Glutamatergic neuron (in vitro differentiated cells): ENCODE measurements at regions not wholly inside any gene's neighbourhood (a gene's known extent, or its start where the extent isn't known, plus 50 kb on each side); places are given as distances from the start of the nearest gene placed in this dataset.
A peak's percentile ranks its signal among the peaks of the same experiment; 100 is the strongest.
"Not testable (repeated sequence)": the region's sequence is repeated elsewhere in the genome, so short reads cannot be mapped to it uniquely, and the experiment has no call there.

Experiments used
- DNase-seq: peaks from one replicate; pipeline ENCODE4 v3.0.0; 2022
- H3K27ac Mint-ChIP-seq: one replicate; pipeline ENCODE4 v1.8.0; 2020; ENCODE audit warnings: mild to moderate bottlenecking, mixed read lengths, inconsistent platforms; ENCODE audit not compliant: unreplicated experiment
- H3K27me3 Mint-ChIP-seq: one replicate; pipeline ENCODE4 v1.8.0; 2020; ENCODE audit warnings: mild to moderate bottlenecking, moderate library complexity, mixed read lengths, inconsistent platforms; ENCODE audit not compliant: unreplicated experiment
- H3K36me3 Mint-ChIP-seq: one replicate; pipeline ENCODE4 v1.8.0; 2020; ENCODE audit warnings: mild to moderate bottlenecking, mixed read lengths, inconsistent platforms; ENCODE audit not compliant: unreplicated experiment
- H3K4me1 Mint-ChIP-seq: one replicate; pipeline ENCODE4 v1.8.0; 2020; ENCODE audit warnings: mild to moderate bottlenecking, low read depth, mixed read lengths, inconsistent platforms; ENCODE audit not compliant: unreplicated experiment
- H3K4me3 Mint-ChIP-seq: one replicate; pipeline ENCODE4 v1.8.0; 2020; ENCODE audit warnings: mild to moderate bottlenecking, mixed read lengths, inconsistent platforms; ENCODE audit not compliant: unreplicated experiment
- H3K9me3 Mint-ChIP-seq: one replicate; pipeline ENCODE4 v1.8.0; 2020; ENCODE audit warnings: mild to moderate bottlenecking, moderate library complexity, mixed read lengths, inconsistent platforms; ENCODE audit not compliant: unreplicated experiment
- TF ChIP-seq, protein P1 (sequence below): fragments of 200-600 bp; sonication (generic); IDR thresholded peaks from one replicate; pipeline ENCODE4 v1.5.0; 2021; ENCODE audit not compliant: partially characterized antibody, unreplicated experiment

DNA sequence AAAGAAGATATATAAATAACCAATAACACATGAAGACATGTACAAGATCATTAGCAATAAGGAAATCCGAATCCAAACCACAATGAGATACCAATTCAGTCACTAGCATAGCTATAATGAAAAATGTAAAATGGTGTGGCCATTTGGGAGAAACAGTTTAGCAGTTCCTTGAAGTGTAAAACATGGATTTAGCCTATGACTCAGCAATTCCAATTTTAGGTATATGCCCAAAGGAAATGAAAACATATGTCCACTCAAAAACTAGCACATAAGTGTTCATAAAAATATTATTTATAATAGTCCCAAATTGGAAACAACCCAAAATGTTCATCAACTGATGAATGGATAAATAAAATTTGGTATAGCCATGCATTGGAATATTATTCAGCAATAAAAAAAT is 165.5 kb upstream of the CRIM1 start:
- TF ChIP-seq, protein P1, sequence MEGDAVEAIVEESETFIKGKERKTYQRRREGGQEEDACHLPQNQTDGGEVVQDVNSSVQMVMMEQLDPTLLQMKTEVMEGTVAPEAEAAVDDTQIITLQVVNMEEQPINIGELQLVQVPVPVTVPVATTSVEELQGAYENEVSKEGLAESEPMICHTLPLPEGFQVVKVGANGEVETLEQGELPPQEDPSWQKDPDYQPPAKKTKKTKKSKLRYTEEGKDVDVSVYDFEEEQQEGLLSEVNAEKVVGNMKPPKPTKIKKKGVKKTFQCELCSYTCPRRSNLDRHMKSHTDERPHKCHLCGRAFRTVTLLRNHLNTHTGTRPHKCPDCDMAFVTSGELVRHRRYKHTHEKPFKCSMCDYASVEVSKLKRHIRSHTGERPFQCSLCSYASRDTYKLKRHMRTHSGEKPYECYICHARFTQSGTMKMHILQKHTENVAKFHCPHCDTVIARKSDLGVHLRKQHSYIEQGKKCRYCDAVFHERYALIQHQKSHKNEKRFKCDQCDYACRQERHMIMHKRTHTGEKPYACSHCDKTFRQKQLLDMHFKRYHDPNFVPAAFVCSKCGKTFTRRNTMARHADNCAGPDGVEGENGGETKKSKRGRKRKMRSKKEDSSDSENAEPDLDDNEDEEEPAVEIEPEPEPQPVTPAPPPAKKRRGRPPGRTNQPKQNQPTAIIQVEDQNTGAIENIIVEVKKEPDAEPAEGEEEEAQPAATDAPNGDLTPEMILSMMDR = no peak
- Mint-ChIP-seq H3K27me3 (no peaks in the 10 kb centered on the region), H3K9me3 (no peaks in the 10 kb centered on the region), H3K27ac (no peak overlapping the region), H3K36me3 (no peaks in the 10 kb centered on the region), H3K4me1 (no peaks in the 10 kb centered on the region), H3K4me3 (no peak overlapping the region)
- no peak for DNase-seq

DNA sequence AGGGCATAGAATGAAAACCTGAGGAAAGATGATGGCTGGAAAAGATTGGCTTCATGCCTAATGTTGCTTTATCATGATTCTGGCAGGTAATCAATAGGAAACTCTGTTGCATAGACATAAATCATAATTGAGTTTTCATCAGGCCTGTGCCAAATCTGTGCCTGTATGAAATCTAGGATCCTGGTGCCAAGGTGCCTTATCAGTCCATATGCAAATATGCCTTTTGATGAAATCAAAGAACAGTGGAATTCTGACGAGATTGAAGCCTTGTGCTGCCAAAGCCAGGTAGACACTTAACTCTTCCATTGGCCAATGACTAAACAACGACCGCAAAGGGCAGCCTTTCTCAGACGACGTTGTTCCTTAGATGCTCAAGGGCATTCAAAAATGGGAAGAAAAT is 170.0 kb upstream of the CRIM1 start:
- no peak for DNase-seq
- Mint-ChIP-seq H3K9me3 (no peaks in the 10 kb centered on the region), H3K27ac (no peak overlapping the region), H3K4me1 (no peaks in the 10 kb centered on the region), H3K27me3 (no peaks in the 10 kb centered on the region), H3K36me3 (no peaks in the 10 kb centered on the region), H3K4me3 (no peak overlapping the region)
- TF ChIP-seq, protein P1 = no peak

DNA sequence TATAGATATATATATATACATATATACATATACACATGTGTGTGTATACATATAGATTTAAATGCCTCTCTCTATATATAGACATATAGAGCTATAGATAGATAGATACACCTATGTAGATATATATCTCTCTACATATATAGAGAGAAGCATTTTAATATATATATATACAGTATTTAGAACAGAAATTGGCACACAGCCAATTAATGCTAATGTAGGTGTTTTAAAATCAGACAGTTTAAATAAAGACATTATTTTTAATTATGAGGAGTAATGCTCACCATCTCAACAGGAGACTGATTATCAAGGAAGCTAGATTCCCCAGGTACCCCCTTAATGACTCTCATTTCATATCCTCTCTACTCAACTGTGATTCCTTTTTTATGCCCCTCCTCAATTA is 170.7 kb upstream of the CRIM1 start:
- TF ChIP-seq, protein P1 = no peak
- Mint-ChIP-seq H3K27ac (no peak overlapping the region), H3K4me1 (no peaks in the 10 kb centered on the region), H3K4me3 (no peak overlapping the region), H3K9me3 (no peaks in the 10 kb centered on the region), H3K27me3 (no peaks in the 10 kb centered on the region), H3K36me3 (no peaks in the 10 kb centered on the region)
- no peak for DNase-seq

DNA sequence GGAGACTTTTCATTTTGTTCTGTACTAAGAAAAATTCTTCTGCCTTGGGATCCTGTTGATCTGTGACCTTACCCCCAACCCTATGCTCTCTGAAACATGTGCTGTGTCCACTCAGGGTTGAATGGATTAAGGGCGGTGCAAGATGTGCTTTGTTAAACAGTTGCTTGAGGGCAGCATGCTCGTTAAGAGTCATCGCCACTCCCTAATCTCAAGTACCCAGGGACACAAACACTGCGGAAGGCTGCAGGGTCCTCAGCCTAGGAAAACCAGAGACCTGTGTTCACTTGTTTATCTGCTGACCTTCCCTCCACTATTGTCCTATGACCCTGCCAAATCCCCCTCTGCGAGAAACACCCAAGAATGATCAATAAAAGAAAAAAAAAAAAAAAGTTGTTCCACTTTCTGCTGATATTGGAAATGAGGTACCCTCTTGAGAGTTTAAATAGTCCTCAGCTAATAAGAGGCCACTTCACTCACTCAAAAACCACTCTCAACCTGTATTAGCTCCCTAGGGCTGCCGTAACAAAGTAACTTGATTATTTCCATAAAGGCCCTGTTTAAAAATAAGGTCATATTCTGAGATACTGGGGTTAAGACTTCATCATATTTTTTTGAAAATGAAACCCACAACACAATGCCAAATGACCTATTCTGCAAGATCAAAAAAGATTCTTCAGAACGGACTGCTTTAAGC is 174.6 kb upstream of the CRIM1 start:
- not testable (repeated sequence) for H3K27ac Mint-ChIP-seq, H3K27me3 Mint-ChIP-seq, H3K36me3 Mint-ChIP-seq, H3K9me3 Mint-ChIP-seq, H3K4me3 Mint-ChIP-seq, DNase-seq, H3K4me1 Mint-ChIP-seq

DNA sequence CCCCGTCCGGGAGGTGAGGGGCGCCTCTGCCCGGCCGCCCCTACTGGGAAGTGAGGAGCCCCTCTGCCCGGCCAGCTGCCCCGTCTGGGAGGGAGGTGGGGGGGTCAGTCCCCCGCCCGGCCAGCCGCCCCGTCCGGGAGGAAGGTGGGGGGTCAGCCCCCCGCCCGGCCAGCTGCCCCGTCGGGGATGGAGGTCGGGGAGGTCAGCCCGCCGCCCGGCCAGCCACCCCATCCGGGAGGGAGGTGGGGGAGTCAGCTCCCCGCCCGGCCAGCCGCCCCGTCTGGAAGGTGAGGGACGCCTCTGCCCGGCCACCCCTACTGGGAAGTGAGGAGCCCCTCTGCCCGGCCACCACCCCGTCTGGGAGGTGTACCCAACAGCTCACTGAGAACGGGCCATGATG is 175.3 kb upstream of the CRIM1 start:
- H3K4me1 Mint-ChIP-seq, H3K27me3 Mint-ChIP-seq, H3K9me3 Mint-ChIP-seq, H3K36me3 Mint-ChIP-seq, H3K4me3 Mint-ChIP-seq, H3K27ac Mint-ChIP-seq: not testable (repeated sequence)
- DNase-seq = peak; percentile 24

DNA sequence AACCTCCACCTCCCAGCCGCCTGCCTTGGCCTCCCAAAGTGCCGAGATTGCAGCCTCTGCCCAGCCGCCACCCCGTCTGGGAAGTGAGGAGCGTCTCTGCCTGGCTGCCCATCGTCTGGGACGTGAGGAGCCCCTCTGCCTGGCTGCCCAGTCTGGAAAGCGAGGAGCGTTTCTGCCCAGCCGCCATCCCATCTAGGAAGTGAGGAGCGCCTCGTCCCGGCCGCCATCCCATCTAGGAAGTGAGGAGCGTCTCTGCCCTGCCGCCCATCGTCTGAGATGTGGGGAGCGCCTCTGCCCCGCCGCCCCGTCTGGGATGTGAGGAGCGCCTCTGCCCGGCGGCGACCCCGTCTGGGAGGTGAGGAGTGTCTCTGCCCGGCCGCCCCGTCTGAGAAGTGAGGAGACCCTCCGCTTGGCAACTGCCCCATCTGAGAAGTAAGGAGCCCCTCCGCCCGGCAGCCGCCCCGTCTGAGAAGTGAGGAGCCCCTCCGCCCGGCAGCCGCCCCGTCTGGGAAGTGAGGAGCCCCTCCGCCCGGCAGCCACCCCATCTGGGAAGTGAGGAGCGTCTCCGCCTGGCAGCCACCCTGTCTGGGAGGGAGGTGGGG is 175.8 kb upstream of the CRIM1 start:
- not testable (repeated sequence) for H3K4me1 Mint-ChIP-seq, H3K36me3 Mint-ChIP-seq, DNase-seq, H3K4me3 Mint-ChIP-seq, H3K27me3 Mint-ChIP-seq, H3K9me3 Mint-ChIP-seq, H3K27ac Mint-ChIP-seq
